Mesenchymal stem cell (in vitro differentiated cells and primary cell): ENCODE measurements at regions not wholly inside any gene's neighbourhood (a gene's known extent, or its start where the extent isn't known, plus 50 kb on each side); places are given as distances from the start of the nearest gene placed in this dataset.
A peak's percentile ranks its signal among the peaks of the same experiment; 100 is the strongest.

Source experiments
- DNase-seq: peaks from one replicate; pipeline ENCODE4 v3.0.0-alpha.2; 2013
- H2AFZ ChIP-seq: one replicate; pipeline ENCODE4 v1.6.1; 2013; ENCODE audit warnings: low read depth, mild to moderate bottlenecking, control low read depth, inconsistent platforms, low read length, moderate library complexity
- H2AK5ac ChIP-seq: 2 replicates; pipeline ENCODE4 v1.6.1; 2013; ENCODE audit warnings: low read length, moderate library complexity, mild to moderate bottlenecking, inconsistent platforms; ENCODE audit not compliant: severe bottlenecking
- H2BK120ac ChIP-seq: one replicate; pipeline ENCODE4 v1.6.1; 2013; ENCODE audit warnings: low read depth, mild to moderate bottlenecking, inconsistent platforms, low read length, moderate library complexity
- H2BK12ac ChIP-seq, 2 experiments: one replicate each; pipeline ENCODE4 v1.6.1; 2013; ENCODE audit warnings: inconsistent platforms in 2 of 2, low read length in 2 of 2, mild to moderate bottlenecking in 2 of 2, moderate library complexity in 2 of 2, control low read depth in 1 of 2
- H2BK15ac ChIP-seq: one replicate; pipeline ENCODE4 v1.6.1; 2013; ENCODE audit warnings: mild to moderate bottlenecking, low read depth, inconsistent platforms; ENCODE audit not compliant: poor library complexity, severe bottlenecking
- H2BK5ac ChIP-seq: 2 replicates; pipeline ENCODE4 v1.6.1; 2013; ENCODE audit warnings: low read depth, mild to moderate bottlenecking, low read length, control low read depth, inconsistent platforms; ENCODE audit not compliant: poor library complexity, severe bottlenecking
- H3K14ac ChIP-seq, 2 experiments: one replicate each; pipeline ENCODE4 v1.6.1; 2013; ENCODE audit warnings: inconsistent platforms in 2 of 2, low read length in 2 of 2, control low read depth in 1 of 2, mild to moderate bottlenecking in 1 of 2, moderate library complexity in 1 of 2
- H3K18ac ChIP-seq, 2 experiments: one replicate each; pipeline ENCODE4 v1.6.1; 2013; ENCODE audit warnings: inconsistent platforms in 2 of 2, low read length in 2 of 2, control low read depth in 1 of 2, low read depth in 1 of 2, mild to moderate bottlenecking in 1 of 2
- H3K23ac ChIP-seq, 2 experiments: one replicate each; pipeline ENCODE4 v1.6.1; 2013; ENCODE audit warnings: inconsistent platforms in 2 of 2, low read length in 2 of 2, mild to moderate bottlenecking in 2 of 2, moderate library complexity in 2 of 2, control low read depth in 1 of 2
- H3K27ac ChIP-seq: 2 replicates; pipeline ENCODE4 v1.5.1; 2013; ENCODE audit warnings: mild to moderate bottlenecking, moderate library complexity, low read length, control low read depth, inconsistent platforms; ENCODE audit not compliant: poor library complexity, severe bottlenecking
- H3K27me3 ChIP-seq, 2 experiments: 2 replicates each; pipeline versions ENCODE4 v1.6.1 to v1.7.0; 2013; ENCODE audit warnings: low read length in 2 of 2, mild to moderate bottlenecking in 2 of 2, moderate library complexity in 2 of 2, control low read depth in 1 of 2, inconsistent platforms in 1 of 2; ENCODE audit not compliant: control insufficient read depth in 1 of 2, insufficient read depth in 1 of 2
- H3K36me3 ChIP-seq, 2 experiments: 2 replicates each; pipeline versions ENCODE4 v1.6.1 to v1.7.0; 2013; ENCODE audit warnings: low read length in 2 of 2, control low read depth in 1 of 2, inconsistent platforms in 1 of 2, low read depth in 1 of 2, mild to moderate bottlenecking in 1 of 2; ENCODE audit not compliant: insufficient read depth in 2 of 2, control insufficient read depth in 1 of 2
- H3K4ac ChIP-seq, 2 experiments: one replicate each; pipeline ENCODE4 v1.6.1; 2013; ENCODE audit warnings: inconsistent platforms in 2 of 2, low read length in 2 of 2, mild to moderate bottlenecking in 2 of 2, moderate library complexity in 2 of 2, control low read depth in 1 of 2, low read depth in 1 of 2
- H3K4me1 ChIP-seq: 2 replicates; pipeline ENCODE4 v1.6.1; 2013; ENCODE audit warnings: low read depth, low read length, control low read depth; ENCODE audit not compliant: control insufficient read depth, insufficient read depth
- H3K4me2 ChIP-seq: 2 replicates; pipeline ENCODE4 v1.6.1; 2013; ENCODE audit warnings: low read length, mild to moderate bottlenecking, inconsistent platforms; ENCODE audit not compliant: poor library complexity, severe bottlenecking
- H3K4me3 ChIP-seq, 2 experiments: 2 replicates each; pipeline versions ENCODE4 v1.5.1 to v1.7.0; 2013; ENCODE audit warnings: low read length in 2 of 2, mild to moderate bottlenecking in 2 of 2, control low read depth in 1 of 2, low read depth in 1 of 2; ENCODE audit not compliant: insufficient read depth in 1 of 2
- H3K79me1 ChIP-seq: replicated peaks from 2 replicates; pipeline ENCODE4 v1.6.1; 2013; ENCODE audit warnings: mild to moderate bottlenecking, control low read depth, low read length, inconsistent platforms; ENCODE audit not compliant: poor library complexity, severe bottlenecking
- H3K9ac ChIP-seq: 2 replicates; pipeline ENCODE4 v1.7.0; 2013; ENCODE audit warnings: mild to moderate bottlenecking, low read length, moderate library complexity
- H3K9me3 ChIP-seq: 2 replicates; pipeline ENCODE4 v1.7.0; 2013; ENCODE audit warnings: mild to moderate bottlenecking, low read length; ENCODE audit not compliant: control insufficient read depth
- H4K8ac ChIP-seq: one replicate; pipeline ENCODE4 v1.6.1; 2013; ENCODE audit warnings: inconsistent platforms, mild to moderate bottlenecking, low read length, moderate library complexity
- H4K91ac ChIP-seq: one replicate; pipeline ENCODE4 v1.6.1; 2013; ENCODE audit warnings: mild to moderate bottlenecking, low read length, inconsistent platforms
- WGBS: methylation state at CpG from one replicate; pipeline ENCODE4 v1.1.7; 2013; ENCODE audit warnings: mixed read lengths; 5-methylcytosine and 5-hydroxymethylcytosine counted together

DNA sequence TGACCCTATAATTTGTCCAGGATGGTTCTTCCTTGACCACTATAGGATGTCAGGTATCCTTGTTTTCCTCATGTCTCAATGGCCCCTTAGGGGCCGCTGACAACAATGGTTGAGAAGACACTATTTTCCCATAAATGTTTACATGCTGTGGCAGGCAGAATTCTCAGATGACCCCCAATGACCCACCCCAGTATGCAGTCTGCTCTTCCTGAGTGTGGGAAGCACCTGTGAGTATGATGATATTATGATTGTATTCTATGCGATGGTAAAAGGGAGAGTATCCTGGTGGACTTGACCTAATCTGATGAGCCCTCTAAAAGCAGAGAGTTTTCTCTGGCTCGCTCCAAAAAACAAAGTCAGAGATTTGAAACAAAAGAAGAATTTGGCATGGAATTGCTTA is 123.1 kb upstream of the DLX2 start:
- no peak overlapping the region for H3K14ac ChIP-seq
- no peak overlapping the region for H2AK5ac ChIP-seq
- H2BK5ac ChIP-seq = no peak overlapping the region
- H2BK15ac ChIP-seq = no peak overlapping the region
- no peak overlapping the region for H3K23ac ChIP-seq
- no peak overlapping the region for H2AFZ ChIP-seq
- H3K18ac ChIP-seq = no peak overlapping the region
- H2BK12ac ChIP-seq = no peak overlapping the region
- H4K91ac ChIP-seq = no peak overlapping the region
- H4K8ac ChIP-seq = no peak overlapping the region
- no peak overlapping the region for H3K9ac ChIP-seq
- H3K4ac ChIP-seq = no peak overlapping the region
- H3K9me3 ChIP-seq = no peaks in the 10 kb centered on the region
- no peak for DNase-seq
- no peaks in the 10 kb centered on the region for H3K79me1 ChIP-seq
- H2BK120ac ChIP-seq = no peak overlapping the region
- peaks cover 0 to 5% of the 10 kb centered on the region in 2 experiments for H3K27me3 ChIP-seq
- H3K4me2 ChIP-seq = no peak overlapping the region
- peaks cover 3% of the 10 kb centered on the region for H3K4me1 ChIP-seq
- no peaks in the 10 kb centered on the region for H3K36me3 ChIP-seq
- 96% methylated on average over 3 of the region's 3 CpGs for WGBS
- no peak overlapping the region for H3K27ac ChIP-seq
- H3K4me3 ChIP-seq = no peak overlapping the region

DNA sequence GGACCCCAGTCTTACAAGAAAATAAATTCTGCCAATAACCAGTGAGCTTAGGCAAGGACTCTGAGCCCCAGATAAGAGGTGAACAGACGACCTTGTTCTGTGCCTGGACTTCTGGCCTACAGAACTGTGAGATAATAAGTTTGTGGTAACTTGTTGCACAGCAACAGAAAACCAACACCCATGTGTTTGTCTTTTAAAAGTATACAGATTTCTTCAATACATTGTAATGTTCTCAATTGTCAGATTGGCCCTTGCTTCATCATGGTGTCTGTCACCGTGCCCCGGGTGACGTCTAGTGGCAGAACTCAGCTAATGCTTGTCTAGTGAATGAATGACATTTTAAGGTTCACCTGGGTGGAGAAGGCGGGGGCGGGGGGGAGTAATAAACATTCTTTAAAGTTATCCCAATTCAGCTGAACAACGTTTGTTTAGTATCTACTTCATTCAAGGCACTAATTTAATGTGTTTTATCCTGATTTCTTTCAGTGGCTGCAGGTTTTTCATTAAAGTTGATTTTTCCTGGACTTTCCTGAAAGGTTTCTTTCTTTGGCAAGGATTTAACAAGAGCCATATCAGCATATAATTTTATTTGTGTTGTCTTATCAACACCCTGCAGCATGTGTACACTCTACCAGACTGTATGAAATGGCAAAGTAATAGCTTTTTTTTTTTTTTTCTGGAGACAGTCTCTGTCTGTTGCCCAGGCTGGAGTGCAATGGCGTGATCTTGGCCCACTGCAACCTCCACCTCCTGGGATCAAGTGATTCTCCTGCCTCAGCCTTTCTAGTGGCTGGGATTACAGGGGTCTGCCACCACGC is 123.8 kb upstream of the DLX2 start:
- Histone ChIP-seq H3K18ac (no peak overlapping the region), H2AK5ac (no peak overlapping the region), H3K27me3 (peaks cover 0 to 5% of the 10 kb centered on the region in 2 experiments), H2BK5ac (no peak overlapping the region), H3K4me2 (no peak overlapping the region), H3K79me1 (no peaks in the 10 kb centered on the region), H3K4me3 (no peak overlapping the region), H4K91ac (no peak overlapping the region), H3K14ac (no peak overlapping the region), H3K23ac (no peak overlapping the region), H3K27ac (no peak overlapping the region), H3K9ac (no peak overlapping the region), H2BK120ac (no peak overlapping the region), H2BK15ac (no peak overlapping the region), H3K9me3 (no peaks in the 10 kb centered on the region), H3K4ac (no peak overlapping the region), H2AFZ (no peak overlapping the region), H4K8ac (no peak overlapping the region), H3K4me1 (peaks cover 5% of the 10 kb centered on the region), H3K36me3 (no peaks in the 10 kb centered on the region), H2BK12ac (no peak overlapping the region)
- WGBS = 84% methylated on average over 6 of the region's 9 CpGs
- no peak for DNase-seq

DNA sequence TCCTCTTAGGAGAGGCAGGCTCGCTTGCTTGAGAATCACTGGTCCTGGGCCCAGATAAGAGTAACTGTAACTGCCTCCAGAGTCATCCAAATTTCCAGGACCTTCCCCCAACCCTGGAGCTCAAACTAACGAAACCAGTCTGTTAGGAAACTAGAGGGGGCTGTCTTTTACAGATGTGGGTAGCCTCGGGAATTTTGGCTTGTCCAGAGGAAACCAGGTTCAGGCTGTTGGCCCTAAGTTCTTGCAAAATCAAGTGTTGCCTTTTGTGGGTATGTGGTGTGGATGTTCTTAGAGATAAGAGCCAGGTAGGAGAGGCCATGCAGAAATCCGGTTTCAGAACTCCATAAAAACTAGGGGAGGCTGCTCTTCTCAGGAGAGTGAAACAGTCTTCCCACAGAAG is 125.0 kb upstream of the DLX2 start:
- H3K9me3 ChIP-seq = no peaks in the 10 kb centered on the region
- H3K23ac ChIP-seq = no peak overlapping the region
- H3K4me2 ChIP-seq = no peak overlapping the region
- H2AK5ac ChIP-seq = no peak overlapping the region
- no peak overlapping the region for H2BK15ac ChIP-seq
- no peaks in the 10 kb centered on the region for H3K36me3 ChIP-seq
- no peak overlapping the region for H3K4me3 ChIP-seq
- no peak overlapping the region for H3K27ac ChIP-seq
- no peak overlapping the region for H3K4ac ChIP-seq
- no peak overlapping the region for H2BK12ac ChIP-seq
- H3K14ac ChIP-seq = no peak overlapping the region
- H3K18ac ChIP-seq = no peak overlapping the region
- no peak overlapping the region for H2AFZ ChIP-seq
- no peak overlapping the region for H4K91ac ChIP-seq
- no peak for DNase-seq
- peaks cover 0 to 5% of the 10 kb centered on the region in 2 experiments for H3K27me3 ChIP-seq
- peaks cover 8% of the 10 kb centered on the region for H3K4me1 ChIP-seq
- no peak overlapping the region for H2BK5ac ChIP-seq
- WGBS = 76% methylated on average over 4 of the region's 4 CpGs
- H2BK120ac ChIP-seq = no peak overlapping the region
- no peaks in the 10 kb centered on the region for H3K79me1 ChIP-seq
- H3K9ac ChIP-seq = no peak overlapping the region
- no peak overlapping the region for H4K8ac ChIP-seq

DNA sequence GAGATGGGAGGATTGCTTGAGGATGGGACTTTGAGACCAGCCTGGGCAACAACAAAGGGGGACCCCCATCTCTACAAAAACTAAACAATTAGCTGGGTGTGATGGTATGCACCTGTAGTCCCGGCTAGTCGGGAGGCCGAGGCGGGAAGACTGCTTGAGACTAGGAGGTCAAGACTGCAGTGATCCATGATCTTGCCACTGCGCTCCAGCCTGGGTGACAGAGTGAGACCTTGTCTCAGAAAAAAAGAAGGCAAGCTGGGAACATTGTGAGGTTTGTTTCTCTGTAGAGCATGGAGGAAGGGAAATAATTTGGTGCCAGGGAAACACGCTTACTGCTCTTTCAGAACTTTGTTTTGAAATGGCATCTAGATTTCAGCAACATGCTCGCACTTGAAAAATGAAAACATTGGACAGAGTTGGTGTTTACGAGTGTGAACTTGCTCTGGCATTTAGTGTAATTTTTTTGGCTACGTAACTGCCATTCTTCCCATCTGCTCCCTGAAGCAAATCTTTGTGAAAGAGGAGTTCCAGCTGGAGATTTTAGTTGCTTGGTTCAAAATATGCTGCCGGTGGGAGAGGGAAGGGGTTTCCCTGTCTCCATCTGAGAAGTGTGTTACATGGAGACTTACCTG is 125.6 kb upstream of the DLX2 start:
- Histone ChIP-seq H3K23ac (no peak overlapping the region), H3K27ac (no peak overlapping the region), H3K4me1 (peaks cover 8% of the 10 kb centered on the region), H3K9me3 (no peaks in the 10 kb centered on the region), H4K91ac (peak overlapping the region; percentile 58), H3K79me1 (no peaks in the 10 kb centered on the region), H2BK15ac (no peak overlapping the region), H3K36me3 (no peaks in the 10 kb centered on the region), H2AFZ (no peak overlapping the region), H3K4me3 (no peak overlapping the region), H3K9ac (no peak overlapping the region), H3K14ac (no peak overlapping the region), H2BK120ac (no peak overlapping the region), H3K4me2 (no peak overlapping the region), H2AK5ac (no peak overlapping the region), H4K8ac (no peak overlapping the region), H2BK12ac (no peak overlapping the region), H3K18ac (no peak overlapping the region), H2BK5ac (no peak overlapping the region), H3K27me3 (peaks cover 0 to 6% of the 10 kb centered on the region in 2 experiments), H3K4ac (no peak overlapping the region)
- DNase-seq = no peak
- 96% methylated on average over 10 of the region's 10 CpGs for WGBS
